Mucosa of descending colon (tissue), 3 donors: ENCODE measurements at regions not wholly inside any gene's neighbourhood (a gene's known extent, or its start where the extent isn't known, plus 50 kb on each side); places are given as distances from the start of the nearest gene placed in this dataset.

Experiments
- ATAC-seq: fragments of 200-7000 bp; cut with Tn5 transposase; one replicate; pipeline ENCODE4 v1.9.1; 2020; ENCODE audit warnings: mild to moderate bottlenecking, moderate library complexity
- DNase-seq, 3 donors: peaks; one replicate each; pipeline ENCODE4 v3.0.0-alpha.2; 2020
- H3K36me3 ChIP-seq: fragments of 200-600 bp; one replicate; pipeline ENCODE4 v1.8.0; 2021; ENCODE audit warnings: low read depth, mild to moderate bottlenecking
- H3K4me1 ChIP-seq: fragments of 200-600 bp; one replicate; pipeline ENCODE4 v1.8.0; 2021; ENCODE audit warnings: low read depth, mild to moderate bottlenecking
- H3K4me3 ChIP-seq: fragments of 200-600 bp; one replicate; pipeline ENCODE4 v1.8.0; 2021; ENCODE audit warnings: mild to moderate bottlenecking
- H3K9me3 ChIP-seq: fragments of 200-600 bp; one replicate; pipeline ENCODE4 v1.8.0; 2021; ENCODE audit warnings: mild to moderate bottlenecking
- intact Hi-C, 2 donors: fragments of 100-400 bp; cut with DNase I in 1 of 2; cut with micrococcal nuclease in 1 of 2; formaldehyde crosslinking; loops; one replicate each; pipeline versions ENCODE4 v1.11.0 to v1.11.1; 2022; cut with DNase I, micrococcal nuclease
- TF ChIP-seq, protein P1 (sequence below): fragments of 200-600 bp; IDR thresholded peaks from one replicate; pipeline ENCODE4 v1.8.0; 2022; ENCODE audit warnings: antibody characterized with exemption, mild to moderate bottlenecking
- donor health status: DM: no; HTN: no; CAD: no; lungs with moderate emphysema.
- donor health status: DM: no; HTN: no; CAD: no.
- donor health status: DM: no; HTN: yes; CAD: no.

DNA sequence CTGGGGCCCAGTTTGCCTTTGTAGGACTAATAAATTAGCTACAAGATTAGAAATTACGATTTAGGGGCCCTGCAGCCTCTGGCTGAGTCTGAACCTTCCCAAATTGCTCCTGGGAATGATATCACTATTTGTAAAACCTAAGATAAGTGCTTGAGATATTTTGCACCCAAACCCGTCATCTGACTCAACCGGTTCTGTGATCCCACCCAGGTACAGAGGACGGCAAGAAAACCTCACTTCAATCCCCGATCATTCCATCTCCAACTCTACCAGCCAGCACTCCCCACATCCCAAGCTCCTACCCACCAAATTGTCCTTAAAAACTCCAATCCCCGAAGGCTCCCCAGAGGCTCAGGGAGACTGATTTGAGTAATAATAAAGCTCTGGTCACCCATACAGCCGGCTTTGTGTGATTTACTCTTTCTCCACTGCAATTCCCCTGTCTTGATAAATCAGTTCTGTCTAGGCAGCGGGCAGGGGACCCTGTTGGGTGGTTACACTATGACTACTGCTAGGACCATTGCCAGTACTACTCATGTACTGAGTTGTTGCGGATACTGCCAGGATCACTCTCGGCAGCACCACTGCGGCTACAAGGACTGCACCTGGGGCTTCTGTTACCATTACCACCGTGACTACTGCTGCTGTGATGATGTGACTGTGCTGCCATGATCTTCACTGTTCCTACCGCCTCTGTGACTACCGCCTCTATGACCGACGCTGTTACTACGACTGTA is 73.1 kb downstream of the IRF8 start:
- no peak for DNase-seq
- ATAC-seq = no peak
- intact Hi-C loops = no loop called here
- Histone ChIP-seq H3K9me3 (no peaks in the 10 kb centered on the region), H3K4me1 (peaks cover 16% of the 10 kb centered on the region), H3K4me3 (no peak overlapping the region), H3K36me3 (no peaks in the 10 kb centered on the region)
- TF ChIP-seq, protein P1, sequence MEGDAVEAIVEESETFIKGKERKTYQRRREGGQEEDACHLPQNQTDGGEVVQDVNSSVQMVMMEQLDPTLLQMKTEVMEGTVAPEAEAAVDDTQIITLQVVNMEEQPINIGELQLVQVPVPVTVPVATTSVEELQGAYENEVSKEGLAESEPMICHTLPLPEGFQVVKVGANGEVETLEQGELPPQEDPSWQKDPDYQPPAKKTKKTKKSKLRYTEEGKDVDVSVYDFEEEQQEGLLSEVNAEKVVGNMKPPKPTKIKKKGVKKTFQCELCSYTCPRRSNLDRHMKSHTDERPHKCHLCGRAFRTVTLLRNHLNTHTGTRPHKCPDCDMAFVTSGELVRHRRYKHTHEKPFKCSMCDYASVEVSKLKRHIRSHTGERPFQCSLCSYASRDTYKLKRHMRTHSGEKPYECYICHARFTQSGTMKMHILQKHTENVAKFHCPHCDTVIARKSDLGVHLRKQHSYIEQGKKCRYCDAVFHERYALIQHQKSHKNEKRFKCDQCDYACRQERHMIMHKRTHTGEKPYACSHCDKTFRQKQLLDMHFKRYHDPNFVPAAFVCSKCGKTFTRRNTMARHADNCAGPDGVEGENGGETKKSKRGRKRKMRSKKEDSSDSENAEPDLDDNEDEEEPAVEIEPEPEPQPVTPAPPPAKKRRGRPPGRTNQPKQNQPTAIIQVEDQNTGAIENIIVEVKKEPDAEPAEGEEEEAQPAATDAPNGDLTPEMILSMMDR = no peak

DNA sequence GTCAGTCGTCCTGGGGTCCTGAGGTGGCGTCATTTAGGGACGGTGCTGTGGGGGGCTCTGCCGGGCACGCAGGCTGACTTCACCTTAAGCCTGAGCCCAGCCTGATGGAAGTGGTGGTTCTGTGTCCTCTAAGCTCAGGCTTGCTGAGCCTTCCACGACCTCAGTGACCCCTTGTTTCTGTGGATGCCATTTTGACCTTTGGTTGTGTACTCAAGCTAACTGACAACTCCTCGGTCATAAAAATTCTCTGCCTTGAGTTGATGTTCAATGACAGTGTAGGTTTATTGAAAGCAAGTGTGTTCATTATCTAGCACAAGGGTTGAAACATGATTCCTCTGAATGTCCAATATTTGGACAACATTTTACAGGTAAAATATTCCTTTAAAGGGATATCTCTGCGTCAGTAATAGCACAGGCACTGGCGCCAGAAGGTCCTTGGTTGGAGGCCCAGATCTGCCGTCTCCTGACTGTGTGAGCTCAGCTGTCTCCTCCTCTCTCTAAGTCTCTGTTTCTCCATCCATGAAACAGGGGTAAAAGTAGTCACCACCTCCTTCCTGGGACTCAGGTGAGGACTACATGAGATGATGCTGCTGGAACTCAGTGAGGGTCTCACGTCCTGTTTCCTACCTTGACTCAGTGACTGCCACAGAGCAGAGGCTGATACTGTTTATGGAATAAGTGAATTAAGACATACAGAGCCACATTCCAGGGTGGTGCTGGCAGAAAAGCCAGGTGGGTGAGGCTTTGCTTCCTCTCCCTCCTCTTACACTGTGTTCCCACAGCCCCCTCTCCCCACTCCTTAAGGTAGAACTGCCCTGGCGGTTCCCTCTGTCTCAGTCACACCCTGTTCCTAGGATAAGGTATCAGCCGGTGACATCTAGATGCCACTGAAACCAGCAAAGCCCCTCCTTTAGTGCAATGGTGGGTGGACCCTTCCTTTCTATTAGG is 75.7 kb downstream of the IRF8 start:
- Histone ChIP-seq H3K4me3 (no peak overlapping the region), H3K4me1 (peaks cover 22% of the 10 kb centered on the region), H3K36me3 (no peaks in the 10 kb centered on the region), H3K9me3 (no peaks in the 10 kb centered on the region)
- DNase-seq (peak in 2 of 3 donors; percentile 62 to 71), ATAC-seq (peak; percentile 77)
- TF ChIP-seq, protein P1 = no peak
- intact Hi-C loops = no loop called here

DNA sequence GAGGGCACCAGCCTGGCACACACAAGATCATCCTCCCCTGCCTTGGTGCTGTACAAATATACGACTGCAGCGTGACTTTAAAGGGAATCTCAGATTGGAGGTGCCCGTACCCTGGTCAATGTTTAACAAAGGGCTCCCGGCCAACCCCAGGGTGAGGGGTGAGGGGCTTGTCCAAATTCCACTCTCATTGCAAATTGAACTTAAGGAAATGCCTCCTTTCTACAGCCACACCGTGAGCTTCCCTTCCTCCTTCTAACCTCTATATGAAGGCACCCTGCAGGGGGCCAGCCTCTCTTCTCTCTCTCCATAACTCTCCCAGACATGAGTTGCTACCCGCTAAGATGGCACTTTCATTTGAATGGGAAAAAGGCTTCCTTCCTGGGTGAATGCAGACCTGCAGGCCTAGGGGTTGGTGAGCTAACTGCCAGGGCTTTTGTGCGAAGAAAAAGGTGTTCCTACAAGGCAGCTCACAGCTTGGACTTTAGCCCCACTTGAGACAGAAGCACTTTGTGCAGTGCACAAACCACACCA is 76.6 kb downstream of the IRF8 start:
- H3K36me3 ChIP-seq = no peaks in the 10 kb centered on the region
- ATAC-seq (peak; percentile 74), DNase-seq (peak in 2 of 3 donors; percentile 74 to 78)
- H3K4me3 ChIP-seq = no peak overlapping the region
- TF ChIP-seq, protein P1 = no peak
- H3K4me1 ChIP-seq = peaks cover 23% of the 10 kb centered on the region
- no peaks in the 10 kb centered on the region for H3K9me3 ChIP-seq
- intact Hi-C loops = no loop called here

DNA sequence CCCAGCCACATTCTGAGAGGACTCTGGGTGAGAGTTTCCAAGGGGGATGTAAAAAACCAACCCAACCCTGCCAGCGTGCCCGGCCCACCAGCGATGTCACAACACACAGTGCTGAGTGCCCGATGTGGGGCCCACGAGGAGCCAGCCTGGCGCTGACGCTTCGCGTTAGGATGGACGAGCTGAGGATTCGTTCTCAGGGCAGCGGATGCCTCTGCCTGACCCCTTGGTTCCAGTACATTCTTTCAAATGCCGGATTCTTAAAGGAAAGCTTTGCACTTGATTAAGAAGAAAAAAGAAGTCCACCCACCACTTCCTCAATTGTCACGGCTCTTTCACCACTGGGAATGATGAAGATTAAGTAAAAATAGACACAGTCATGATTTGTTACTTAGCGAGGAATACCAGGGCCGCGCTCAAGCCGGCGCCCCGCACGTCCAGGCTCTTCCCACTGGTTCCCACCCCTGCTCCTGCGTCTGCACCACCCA is 79.4 kb downstream of the IRF8 start:
- Histone ChIP-seq H3K4me3 (no peak overlapping the region), H3K9me3 (no peaks in the 10 kb centered on the region), H3K36me3 (no peaks in the 10 kb centered on the region), H3K4me1 (peaks cover 23% of the 10 kb centered on the region)
- intact Hi-C loops = no loop called here
- DNase-seq = no peak
- no peak for ATAC-seq
- TF ChIP-seq, protein P1 = no peak

DNA sequence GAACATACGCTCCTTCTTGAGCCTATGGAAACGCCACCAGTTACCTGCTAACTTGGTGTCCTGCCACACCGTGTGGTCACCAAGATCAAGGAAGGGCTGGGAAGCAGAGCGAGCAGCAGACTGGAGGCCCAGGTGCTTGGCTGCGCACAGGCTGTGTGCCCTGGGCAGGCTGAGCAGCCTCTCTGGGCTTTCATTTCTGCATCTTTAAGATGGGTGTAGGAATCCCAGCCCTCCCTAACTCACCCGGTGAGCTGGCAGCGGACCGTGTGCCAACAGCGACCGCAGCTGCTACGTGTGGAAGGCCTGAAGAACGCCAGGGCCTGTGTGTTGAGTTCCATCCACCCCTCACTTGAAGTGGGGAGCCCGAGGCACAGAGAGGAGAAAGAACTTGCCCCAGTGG is 80.0 kb downstream of the IRF8 start:
- no peaks in the 10 kb centered on the region for H3K36me3 ChIP-seq
- intact Hi-C loops = no loop called here
- ATAC-seq (no peak), DNase-seq (peak in 1 of 3 donors; percentile 39)
- TF ChIP-seq, protein P1 = no peak
- H3K4me1 ChIP-seq = peaks cover 22% of the 10 kb centered on the region
- no peaks in the 10 kb centered on the region for H3K9me3 ChIP-seq
- no peak overlapping the region for H3K4me3 ChIP-seq
